Caco-2 (cell line): ENCODE measurements at regions not wholly inside any gene's neighbourhood (a gene's known extent, or its start where the extent isn't known, plus 50 kb on each side); places are given as distances from the start of the nearest gene placed in this dataset.

Experiments used
- BruUV-seq: library from RNA; stranded (reverse); fragments of 400-500 nt; replicated peaks from 2 replicates; lab custom pipeline; 2021; lab: Mats Ljungman, UMichigan
- CTCF ChIA-PET: fragments of 300-600 bp; sonication (Branson Sonifier 250); formaldehyde crosslinking; loops from one replicate; lab custom pipeline; 2022; ENCODE audit warnings: antibody characterized with exemption; lab: Charles Lee
- POLR2A ChIA-PET: fragments of 300-600 bp; sonication (Branson Sonifier 250); formaldehyde crosslinking; loops from one replicate; lab custom pipeline; 2022; ENCODE audit warnings: antibody characterized with exemption; lab: Charles Lee
- DNase-seq, 2 experiments: peaks; one replicate each; pipeline versions ENCODE4 v3.0.0 to v3.0.0-alpha.2; 2020 to 2022
- H3K27me3 ChIP-seq: replicated peaks from 2 replicates; pipeline ENCODE4 v1.6.0; 2011; ENCODE audit warnings: low read length; ENCODE audit not compliant: control insufficient read depth, insufficient read depth
- H3K36me3 ChIP-seq: 2 replicates; pipeline ENCODE4 v1.5.1; 2011; ENCODE audit warnings: low read length; ENCODE audit not compliant: control insufficient read depth, insufficient read depth
- H3K4me1 ChIP-seq: fragments of 250-450 bp; sonication (Bioruptor Pico); 2 replicates; pipeline ENCODE4 v1.5.1; 2020; ENCODE audit warnings: mild to moderate bottlenecking
- H3K4me3 ChIP-seq: 2 replicates; pipeline ENCODE4 v1.5.1; 2011; ENCODE audit warnings: low read depth, mild to moderate bottlenecking, control low read depth, low read length
- H3K9me3 ChIP-seq: fragments of 250-450 bp; sonication (Bioruptor Pico); 2 replicates; pipeline ENCODE4 v1.5.1; 2020; ENCODE audit warnings: mild to moderate bottlenecking, moderate library complexity
- H3K27ac Mint-ChIP-seq: one replicate; pipeline ENCODE4 v1.8.0; 2022; ENCODE audit warnings: mixed read lengths; ENCODE audit not compliant: unreplicated experiment
- H3K27me3 Mint-ChIP-seq: one replicate; pipeline ENCODE4 v1.8.0; 2022; ENCODE audit warnings: mixed read lengths; ENCODE audit not compliant: insufficient read depth, unreplicated experiment
- H3K36me3 Mint-ChIP-seq: one replicate; pipeline ENCODE4 v1.8.0; 2022; ENCODE audit warnings: mild to moderate bottlenecking, mixed read lengths; ENCODE audit not compliant: insufficient read depth, unreplicated experiment
- H3K4me1 Mint-ChIP-seq: one replicate; pipeline ENCODE4 v1.8.0; 2022; ENCODE audit warnings: low read depth, mixed read lengths; ENCODE audit not compliant: unreplicated experiment
- H3K4me3 Mint-ChIP-seq: one replicate; pipeline ENCODE4 v1.8.0; 2022; ENCODE audit warnings: mild to moderate bottlenecking, moderate library complexity, mixed read lengths; ENCODE audit not compliant: unreplicated experiment
- H3K9me3 Mint-ChIP-seq: one replicate; pipeline ENCODE4 v1.8.0; 2022; ENCODE audit warnings: mixed read lengths; ENCODE audit not compliant: unreplicated experiment
- CTCF ChIP-seq, 2 experiments: fragments of 200-600 bp in 1 of 2; IDR thresholded peaks; 1 replicate in 1 of 2; 2 replicates in 1 of 2; pipeline versions ENCODE4 v1.5.1 to v1.8.0; 2011 to 2022; ENCODE audit warnings: antibody characterized with exemption in 1 of 2, control low read depth in 1 of 2, inconsistent platforms in 1 of 2, low read depth in 1 of 2, low read length in 1 of 2, mild to moderate bottlenecking in 1 of 2, moderate library complexity in 1 of 2; ENCODE audit not compliant: insufficient read depth in 1 of 2, severe bottlenecking in 1 of 2, unreplicated experiment in 1 of 2
- intact Hi-C: fragments of 100-400 bp; cut with micrococcal nuclease; formaldehyde crosslinking; loops from one replicate; pipeline ENCODE4 v1.10.0; 2022; ENCODE audit not compliant: unreplicated experiment

DNA sequence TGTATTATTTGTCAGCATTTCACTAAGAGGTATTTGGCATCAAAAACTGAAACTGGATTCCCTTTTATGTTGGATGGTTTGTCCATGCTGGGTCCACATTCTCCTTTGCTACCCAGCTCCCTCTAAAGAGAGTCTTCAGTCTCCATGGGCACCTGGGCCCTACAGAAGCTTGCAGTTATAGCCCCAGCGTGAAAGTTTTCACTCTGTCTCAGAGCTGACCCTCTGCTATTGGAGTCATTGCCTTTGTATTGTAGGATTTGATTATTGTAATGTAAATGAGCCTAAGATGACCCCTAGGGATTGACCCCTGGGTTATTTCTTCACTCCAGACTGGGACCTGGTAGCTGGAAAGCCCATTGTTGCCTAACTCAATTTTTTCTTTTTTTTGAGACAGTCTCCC is 1026.5 kb upstream of the EEF2KMT start:
- H3K4me1 Mint-ChIP-seq: no peaks in the 10 kb centered on the region
- no peaks in the 10 kb centered on the region for H3K36me3 Mint-ChIP-seq
- no peaks in the 10 kb centered on the region for H3K9me3 ChIP-seq
- H3K4me3 ChIP-seq: no peak overlapping the region
- H3K4me3 Mint-ChIP-seq: no peak overlapping the region
- TF ChIP-seq CTCF (IDR thresholded peaks at IDR 0.05; ENCODE audit: insufficient read depth in 1 of 2, low read depth in 1 of 2, low read length in 1 of 2, severe bottlenecking in 1 of 2, unreplicated experiment in 1 of 2): no peak
- no peaks in the 10 kb centered on the region for H3K9me3 Mint-ChIP-seq
- POLR2A ChIA-PET: no interaction called here
- H3K4me1 ChIP-seq: no peaks in the 10 kb centered on the region
- no TSS peak for BruUV-seq
- H3K27me3 Mint-ChIP-seq: no peaks in the 10 kb centered on the region
- CTCF ChIA-PET: no interaction called here
- no peaks in the 10 kb centered on the region for H3K36me3 ChIP-seq
- no peak for DNase-seq
- intact Hi-C loops: no loop called here
- H3K27ac Mint-ChIP-seq: no peak overlapping the region
- H3K27me3 ChIP-seq: no peaks in the 10 kb centered on the region; the same call in 1 of the 2 replicates

GRCh38 chr16:6122401-6122800 is 1024.8 kb upstream of the EEF2KMT start:
- Mint-ChIP-seq H3K4me1 (no peaks in the 10 kb centered on the region), H3K9me3 (no peaks in the 10 kb centered on the region), H3K36me3 (no peaks in the 10 kb centered on the region), H3K27ac (no peak overlapping the region), H3K27me3 (peaks cover 3% of the 10 kb centered on the region), H3K4me3 (no peak overlapping the region)
- Histone ChIP-seq H3K4me3 (no peak overlapping the region), H3K36me3 (no peaks in the 10 kb centered on the region), H3K4me1 (no peaks in the 10 kb centered on the region), H3K9me3 (no peaks in the 10 kb centered on the region), H3K27me3 (no peaks in the 10 kb centered on the region; the same call in 1 of the 2 replicates)
- no TSS peak for BruUV-seq
- ChIA-PET POLR2A (no interaction called here), CTCF (no interaction called here)
- peak in 1 of 2 experiments; percentile 1 for DNase-seq
- TF ChIP-seq CTCF (IDR thresholded peaks at IDR 0.05; ENCODE audit: insufficient read depth in 1 of 2, low read depth in 1 of 2, low read length in 1 of 2, severe bottlenecking in 1 of 2, unreplicated experiment in 1 of 2): no peak
- intact Hi-C loops: no loop called here

DNA sequence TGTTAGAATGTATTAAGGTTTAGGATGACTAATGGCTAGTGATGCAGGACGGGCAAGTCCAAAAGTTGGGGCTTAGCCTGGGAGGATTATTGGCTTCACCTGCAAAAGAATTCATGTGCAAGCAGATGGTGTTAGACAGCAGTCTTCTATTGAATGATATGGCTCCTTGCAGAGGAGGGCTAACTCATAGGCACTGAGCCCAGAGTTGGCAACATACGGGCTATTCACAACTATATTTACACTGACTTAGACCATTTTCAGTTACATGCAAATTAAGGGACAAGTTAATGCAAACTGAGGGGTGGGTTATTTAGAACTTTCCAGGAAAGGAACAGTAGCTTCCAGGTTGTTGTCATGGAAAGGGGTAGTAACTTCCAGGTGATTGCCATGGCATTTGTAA is 1017.1 kb upstream of the EEF2KMT start:
- Mint-ChIP-seq H3K4me1 (no peaks in the 10 kb centered on the region), H3K4me3 (no peak overlapping the region), H3K27ac (no peak overlapping the region), H3K36me3 (no peaks in the 10 kb centered on the region), H3K9me3 (no peaks in the 10 kb centered on the region), H3K27me3 (peaks cover 3% of the 10 kb centered on the region)
- intact Hi-C loops: no loop called here
- Histone ChIP-seq H3K4me1 (no peaks in the 10 kb centered on the region), H3K9me3 (no peaks in the 10 kb centered on the region), H3K4me3 (no peak overlapping the region), H3K27me3 (no peaks in the 10 kb centered on the region; the same call in 1 of the 2 replicates), H3K36me3 (no peaks in the 10 kb centered on the region)
- POLR2A ChIA-PET: no interaction called here
- CTCF ChIA-PET: no interaction called here
- no peak for TF ChIP-seq CTCF (IDR thresholded peaks at IDR 0.05; ENCODE audit: insufficient read depth in 1 of 2, low read depth in 1 of 2, low read length in 1 of 2, severe bottlenecking in 1 of 2, unreplicated experiment in 1 of 2)
- DNase-seq: no peak
- BruUV-seq: no TSS peak
